HG03097 (cell line): ENCODE measurements at regions not wholly inside any gene's neighbourhood (a gene's known extent, or its start where the extent isn't known, plus 50 kb on each side); places are given as distances from the start of the nearest gene placed in this dataset.

Experiments used
- ATAC-seq: cut with Tn5 transposase; IDR thresholded peaks from one replicate; pipeline ENCODE4 v1.9.1; 2021; ENCODE audit not compliant: unreplicated experiment, low FRiP score

DNA sequence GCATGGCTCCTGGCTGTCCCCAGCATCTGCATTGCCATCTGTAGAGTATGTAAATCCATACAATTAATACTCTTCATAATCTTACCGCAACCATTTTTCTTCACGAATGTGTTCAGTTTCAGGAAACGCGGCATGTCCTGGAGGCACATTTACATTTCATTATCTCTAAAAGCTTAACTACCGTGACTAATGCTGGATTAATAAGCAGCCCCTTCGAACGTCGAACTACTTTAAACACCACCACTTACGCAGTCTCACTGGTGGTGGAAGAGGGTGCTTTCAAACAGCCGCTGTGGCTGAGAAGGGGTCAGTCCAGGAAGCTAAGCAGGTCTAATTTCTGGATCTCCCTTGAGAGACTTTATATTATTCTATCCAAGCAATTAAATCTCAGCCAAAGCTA, 85.6 kb downstream of the C5orf15 start:
- no peak for ATAC-seq

DNA sequence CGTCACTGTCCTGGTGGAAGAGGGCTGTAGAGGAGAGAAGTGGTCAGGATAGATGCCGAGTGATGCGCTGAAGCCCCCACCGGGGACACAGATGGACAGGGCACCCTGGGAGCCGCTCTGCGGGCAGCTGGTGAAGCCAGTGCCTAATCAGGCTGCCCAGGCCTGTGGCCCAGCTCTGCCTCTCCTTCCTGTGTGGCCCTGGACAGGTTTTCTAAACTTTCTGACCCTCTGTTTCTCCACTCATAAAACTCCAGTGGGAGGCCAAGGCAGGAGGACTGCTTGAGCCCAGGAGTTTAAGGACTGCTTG, 86.1 kb downstream of the C5orf15 start:
- ATAC-seq: no peak

DNA sequence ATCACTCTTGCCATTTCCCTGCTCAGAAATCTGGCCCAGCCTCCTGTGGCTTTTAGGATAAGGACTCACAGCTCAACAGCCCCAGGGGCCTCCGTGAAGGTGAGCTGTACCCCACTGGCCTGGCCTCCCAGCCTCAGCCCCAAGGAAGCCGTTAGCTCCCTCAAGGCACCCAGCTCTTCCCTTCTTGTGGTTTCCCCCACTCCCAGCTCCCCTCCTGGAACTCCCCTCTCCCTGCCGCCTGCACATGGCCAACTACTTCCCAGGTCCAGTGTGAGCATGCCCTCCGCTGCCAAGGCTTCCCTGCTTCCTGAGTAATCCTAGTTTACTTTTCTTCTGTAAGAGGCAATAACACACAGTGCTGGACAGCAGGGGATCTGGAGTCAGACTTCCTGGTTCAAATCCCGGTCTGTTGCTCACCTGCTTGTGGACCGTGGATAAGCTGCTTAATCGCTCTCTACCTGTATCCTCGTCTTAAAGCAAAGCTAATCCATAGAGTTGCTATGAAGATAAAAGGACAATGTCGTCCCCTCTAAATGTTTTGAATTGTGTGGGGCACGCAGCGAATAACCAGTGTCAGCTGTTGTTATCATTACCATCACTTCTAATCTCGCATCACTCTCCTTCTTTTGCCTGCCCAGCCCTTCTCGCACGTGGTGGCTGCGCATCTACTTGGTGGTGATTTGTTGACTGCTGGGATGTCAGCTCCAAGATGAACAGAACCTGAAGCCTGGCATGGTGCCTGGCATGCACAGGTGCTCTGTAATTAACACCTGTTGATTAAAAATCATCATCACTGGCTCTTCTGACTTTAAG, 86.6 kb downstream of the C5orf15 start:
- ATAC-seq: no peak

DNA sequence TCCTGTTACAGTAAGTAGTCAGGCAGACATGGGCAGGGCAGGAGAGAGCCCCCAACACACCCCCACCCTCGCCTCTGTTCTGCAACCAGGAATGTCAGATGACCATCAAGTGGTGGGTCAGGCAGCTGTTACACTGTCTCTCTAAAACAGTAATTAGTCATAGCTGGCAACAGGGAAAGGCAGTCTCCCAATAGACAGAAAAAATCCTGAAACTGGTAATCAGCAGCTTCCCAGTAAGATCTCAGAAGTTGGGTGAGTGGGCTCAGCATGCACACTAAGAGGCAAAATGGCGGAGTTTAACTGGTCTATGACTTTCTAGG, 90.2 kb downstream of the C5orf15 start:
- ATAC-seq: no peak

DNA sequence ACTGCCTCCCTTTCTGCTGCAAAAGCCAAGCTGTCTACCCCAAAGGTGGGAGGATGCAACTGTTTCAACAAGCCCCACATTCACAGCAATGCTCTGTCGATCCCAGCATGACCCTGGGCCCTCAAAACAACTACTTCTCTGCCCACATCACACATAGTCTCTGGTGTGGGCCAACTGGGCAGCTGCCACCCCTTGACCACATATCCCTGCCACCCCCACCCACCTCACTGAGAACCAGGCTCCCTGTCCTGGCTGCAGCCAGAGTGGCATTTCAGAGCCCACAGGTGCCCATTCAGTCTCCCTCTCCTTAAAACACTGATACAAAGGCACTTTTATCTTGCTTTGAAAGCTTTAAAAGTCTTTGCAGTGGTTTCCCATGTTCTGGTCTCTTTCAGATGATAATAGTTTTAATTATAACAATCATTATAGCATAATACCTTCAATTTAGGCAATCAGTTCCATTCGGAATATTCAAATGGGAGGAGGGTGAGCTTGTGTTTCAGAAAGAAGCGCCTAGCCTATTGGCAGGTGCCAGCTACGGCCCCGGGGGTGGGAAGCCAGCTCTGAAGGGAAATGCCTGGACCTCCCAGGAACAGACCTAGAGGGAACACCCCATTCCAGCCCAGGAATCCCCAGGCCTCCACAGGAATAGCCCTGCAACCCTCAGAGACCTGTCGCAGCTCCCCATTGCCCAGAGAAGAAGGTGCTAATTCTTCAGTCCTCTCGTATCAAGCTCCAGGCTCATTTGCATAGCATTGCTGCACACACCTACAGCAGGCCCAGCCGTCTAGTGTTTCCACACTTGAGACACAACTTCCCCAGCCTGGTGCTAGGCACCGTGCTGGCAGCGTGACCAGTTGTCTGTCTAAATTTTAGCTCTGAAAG, 90.8 kb downstream of the C5orf15 start:
- no peak for ATAC-seq

DNA sequence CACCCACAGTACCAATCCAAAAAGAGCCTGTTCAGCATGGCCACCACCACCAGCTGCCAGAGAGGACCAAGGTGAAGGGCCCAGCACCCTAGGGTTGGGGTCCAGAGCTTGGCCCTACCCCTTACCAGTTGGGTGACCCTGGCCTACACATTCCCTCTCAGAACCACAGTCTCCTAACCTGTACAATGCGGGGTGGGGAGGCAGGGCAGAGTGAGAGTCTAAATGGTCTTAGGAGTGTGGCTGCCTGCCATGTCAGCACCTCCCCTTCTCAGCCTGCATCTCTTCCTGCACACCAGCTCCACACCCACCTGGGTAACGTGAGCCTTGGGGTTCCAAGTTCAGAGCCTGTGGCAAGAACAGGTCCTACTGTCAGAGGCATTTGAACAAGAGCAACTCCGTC, 92.2 kb downstream of the C5orf15 start:
- no peak for ATAC-seq

DNA sequence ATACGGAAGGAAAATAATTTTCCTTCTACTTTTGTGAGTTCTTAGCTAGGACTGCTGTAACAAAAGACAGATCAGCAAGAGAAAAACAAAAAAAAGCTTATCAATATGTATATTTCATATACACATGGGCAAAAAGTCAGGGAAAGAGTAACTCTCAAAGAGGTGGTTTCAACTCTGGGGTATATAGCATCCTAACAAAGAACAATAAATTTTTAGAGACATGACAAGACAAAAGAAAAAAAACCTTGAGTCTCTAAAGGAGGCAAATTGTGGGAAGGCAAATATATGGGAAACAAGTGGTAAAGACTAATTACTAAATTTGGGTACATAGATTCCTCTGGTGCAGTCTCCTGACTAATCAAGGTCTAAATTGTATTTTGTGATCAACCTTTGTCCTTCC, 93.2 kb downstream of the C5orf15 start:
- ATAC-seq: no peak

DNA sequence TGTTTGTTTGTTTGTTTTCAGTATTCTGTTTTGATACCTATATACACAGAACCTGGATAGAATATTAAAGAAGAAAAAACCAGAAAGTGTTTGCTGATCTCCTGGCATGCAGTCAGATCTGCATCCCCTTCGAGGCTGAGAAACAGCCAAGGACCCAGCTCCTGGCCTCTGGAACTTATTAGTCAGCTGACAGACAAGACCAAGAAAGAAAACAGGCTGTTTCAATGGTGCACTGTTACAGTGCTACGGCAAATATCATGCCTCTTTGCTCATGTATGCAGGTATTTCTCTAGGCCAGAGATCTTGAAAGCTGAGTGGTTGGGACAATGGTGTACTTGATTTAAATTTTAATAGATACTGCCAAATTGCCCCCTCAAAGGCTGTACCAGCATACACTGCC, 95.0 kb downstream of the C5orf15 start:
- ATAC-seq: no peak

DNA sequence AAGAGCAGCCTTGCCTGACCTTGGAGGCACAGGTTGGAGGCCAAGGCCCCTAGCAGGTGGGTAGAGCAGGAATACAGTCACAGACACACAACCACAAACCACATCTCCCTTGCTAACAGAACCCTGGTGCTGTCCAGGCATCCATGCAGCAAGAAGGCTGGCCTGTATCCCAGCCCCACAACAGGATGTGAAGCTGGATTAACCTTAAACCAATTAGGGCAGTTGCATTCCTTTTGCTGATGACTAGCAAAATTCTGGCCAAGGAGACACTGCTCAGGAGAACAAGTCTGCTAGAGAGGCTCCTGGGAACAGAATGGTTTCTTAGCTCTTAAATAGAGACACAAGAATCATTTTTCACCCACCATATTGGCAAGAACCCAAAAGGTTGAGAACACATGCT, 97.8 kb downstream of the C5orf15 start:
- ATAC-seq: no peak

DNA sequence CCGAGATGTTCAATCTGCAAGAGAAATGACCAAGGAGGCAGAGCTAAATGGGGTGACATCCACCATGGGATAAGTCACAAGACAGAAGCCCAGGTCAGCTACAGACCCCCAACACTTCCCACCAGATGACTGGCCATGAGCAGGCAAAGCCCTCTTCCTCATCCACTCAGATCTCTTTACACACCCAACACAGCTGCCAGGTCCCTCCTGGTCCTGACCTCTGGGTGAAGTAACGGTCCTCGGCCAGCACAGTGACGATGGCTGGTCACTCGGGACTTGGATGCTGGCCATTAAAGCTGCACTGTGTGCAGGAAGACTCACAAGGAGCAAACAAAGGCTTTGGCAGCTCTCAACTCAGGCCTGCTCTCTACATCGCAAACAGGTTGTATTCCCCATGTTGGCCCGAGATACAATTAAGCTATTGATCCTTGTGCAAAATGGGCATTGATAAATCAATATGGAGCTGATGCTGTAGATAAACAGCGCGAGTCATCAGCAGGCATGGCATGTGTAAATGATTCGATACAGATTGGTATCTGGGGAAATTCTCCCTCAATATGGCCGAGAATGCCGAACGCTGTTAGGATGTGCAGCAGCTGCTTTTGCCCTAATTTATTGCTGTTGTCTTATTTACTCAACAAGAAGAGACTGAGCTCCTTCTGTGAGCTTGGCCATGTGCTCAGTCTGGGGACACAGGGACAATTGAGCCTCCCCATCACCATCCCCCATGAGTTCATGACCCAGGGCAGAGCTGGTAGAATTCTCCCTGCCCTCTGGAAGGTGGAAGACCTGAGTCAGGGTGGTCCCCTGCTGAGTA, 98.7 kb downstream of the C5orf15 start:
- ATAC-seq: no peak

DNA sequence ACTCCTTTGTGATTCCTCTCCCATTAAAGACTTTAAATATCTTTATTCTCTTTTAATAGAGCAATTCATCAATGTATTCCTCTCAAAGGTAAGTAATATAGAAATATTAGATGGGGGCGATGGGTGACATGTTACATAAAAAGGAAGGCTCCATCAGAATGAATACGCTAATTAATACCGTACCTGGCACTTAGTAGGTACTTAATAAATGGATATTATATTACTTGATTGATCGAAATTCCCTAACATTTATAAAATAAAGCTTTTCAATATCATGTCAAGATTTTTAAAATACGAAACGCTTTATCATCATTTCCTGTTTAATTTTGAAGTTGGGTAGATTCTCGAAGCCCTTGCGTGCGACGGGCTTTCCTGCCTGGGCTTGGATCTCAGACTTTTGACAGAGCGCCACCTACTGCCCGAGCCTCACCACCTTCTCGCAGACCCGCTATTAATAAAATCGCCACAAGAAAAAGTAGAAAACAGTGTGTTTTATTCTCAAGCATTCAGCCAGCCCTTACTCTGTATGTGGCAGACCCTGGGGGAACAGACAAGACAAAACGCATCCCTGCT, 99.4 kb downstream of the C5orf15 start:
- ATAC-seq: no peak

DNA sequence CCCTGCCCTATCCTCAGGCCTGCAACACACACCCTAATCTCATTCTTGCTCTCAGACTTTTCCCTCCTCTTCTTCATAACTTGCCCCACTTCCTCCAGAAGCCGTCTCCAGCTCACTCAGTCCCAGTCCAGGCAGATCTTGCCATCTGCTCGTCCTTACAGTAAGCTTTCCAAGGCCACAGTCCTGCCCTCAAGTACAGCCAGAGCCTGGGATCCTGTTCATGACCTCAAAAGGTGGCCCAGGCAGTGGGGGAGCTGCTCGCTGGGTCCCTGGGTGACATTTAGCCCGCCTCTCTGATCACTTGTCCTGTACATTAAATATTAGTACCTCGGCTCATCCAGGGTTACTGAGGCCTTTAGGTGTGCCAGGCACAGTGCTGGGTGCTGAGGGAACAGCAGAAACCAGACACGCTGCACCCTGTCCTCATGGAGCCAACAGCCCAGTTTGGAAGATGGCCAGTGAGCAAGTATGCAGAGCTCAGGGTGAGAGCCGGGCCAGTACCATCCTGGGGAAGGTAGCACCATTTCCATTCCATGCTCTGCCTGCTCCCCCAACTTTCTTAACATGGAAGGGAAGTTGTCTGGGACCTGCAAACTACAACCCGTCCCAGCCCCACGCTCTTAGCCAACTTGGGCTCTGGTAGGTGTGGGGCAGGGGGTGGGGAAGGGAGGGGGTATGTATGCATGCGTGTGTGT, 100.4 kb downstream of the C5orf15 start:
- ATAC-seq: no peak

DNA sequence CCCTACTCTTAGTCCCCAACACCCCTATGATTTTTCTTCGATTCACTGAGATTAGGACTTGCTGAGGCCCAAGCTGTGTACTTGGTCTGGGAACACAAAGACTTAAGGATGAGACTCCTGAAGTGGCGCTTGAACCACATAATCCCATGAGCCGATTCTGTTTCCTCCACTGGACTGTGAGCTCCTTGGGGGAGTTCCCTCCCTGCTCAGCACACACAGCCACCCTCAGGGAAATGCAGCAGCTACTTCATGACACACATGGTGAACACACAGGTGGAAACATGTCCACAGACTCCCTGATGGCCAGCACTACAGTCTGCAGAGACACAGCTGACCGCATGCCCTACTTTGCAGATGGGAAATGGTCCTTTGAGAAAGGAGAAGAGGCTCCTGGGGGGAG, 101.1 kb downstream of the C5orf15 start:
- no peak for ATAC-seq

DNA sequence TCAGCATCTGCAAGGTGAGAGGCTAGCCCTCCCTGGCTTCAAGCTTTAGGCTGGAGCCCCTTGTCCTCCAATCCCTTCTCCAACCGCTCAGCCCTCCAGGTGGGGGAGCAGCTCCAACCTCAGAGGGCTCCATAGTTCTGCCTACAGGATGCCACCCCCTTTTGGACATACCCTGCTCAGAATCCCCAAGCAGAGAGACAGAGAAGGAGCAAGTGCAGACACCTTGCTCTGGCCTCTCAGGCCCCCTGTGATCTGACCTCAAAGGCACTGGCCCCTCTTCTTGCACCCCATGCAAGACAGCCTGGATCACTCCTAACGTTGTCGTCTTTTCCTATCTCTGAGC, 101.6 kb downstream of the C5orf15 start:
- ATAC-seq: no peak

DNA sequence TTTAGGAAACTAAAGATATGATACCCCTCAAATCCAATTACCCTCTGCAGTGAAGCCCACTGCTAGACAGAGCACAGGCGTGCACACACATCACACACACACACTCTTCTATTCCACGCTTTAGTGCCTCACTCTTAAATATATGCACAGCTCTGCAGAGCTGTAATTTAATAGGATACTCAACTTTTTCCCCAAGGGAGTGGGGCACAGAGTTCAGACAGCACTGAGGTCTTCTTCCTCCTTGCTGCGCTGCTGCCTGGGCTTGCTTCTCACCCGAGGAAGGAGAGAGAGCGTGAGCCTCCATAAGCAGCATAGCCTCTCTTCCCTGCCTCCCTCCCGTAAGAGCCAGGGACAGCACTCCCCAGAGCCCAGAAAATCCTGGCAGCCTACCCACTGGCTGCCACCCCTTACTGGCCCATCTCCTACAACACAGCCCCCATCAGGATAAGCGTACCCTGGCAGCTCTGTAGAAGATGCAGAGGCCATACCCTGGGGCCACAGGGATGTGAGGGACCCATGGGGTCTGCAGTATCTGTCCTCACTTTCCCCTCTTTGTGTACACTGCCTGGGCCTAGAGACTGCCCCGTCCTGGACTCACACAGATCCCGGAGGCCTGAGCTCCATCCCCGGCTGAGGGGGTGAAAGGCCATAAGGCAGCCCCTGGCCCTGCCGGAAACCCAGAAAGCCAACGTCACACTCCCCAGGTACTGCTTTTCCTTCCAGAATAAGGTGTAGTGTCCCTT, 102.1 kb downstream of the C5orf15 start:
- no peak for ATAC-seq

DNA sequence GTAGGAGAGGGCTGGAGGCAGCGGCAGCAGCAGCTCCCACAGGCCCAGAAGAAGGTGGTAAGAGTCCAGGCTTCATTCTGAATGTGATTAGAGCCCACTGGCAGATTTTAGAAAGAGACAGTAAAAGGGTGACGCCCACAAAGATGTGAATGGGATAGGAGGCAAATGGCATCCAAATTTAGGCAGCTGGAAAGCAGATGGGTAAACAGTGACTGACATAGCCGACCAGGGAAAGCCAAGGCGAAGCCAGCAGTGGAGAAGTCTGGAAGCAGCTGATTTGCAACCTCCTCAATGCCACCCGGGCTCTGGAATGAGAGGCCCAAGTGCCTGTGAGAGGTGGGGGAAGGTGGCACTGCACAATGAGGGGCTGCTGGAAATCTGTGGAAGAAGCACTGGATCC, 103.3 kb downstream of the C5orf15 start:
- ATAC-seq: no peak

DNA sequence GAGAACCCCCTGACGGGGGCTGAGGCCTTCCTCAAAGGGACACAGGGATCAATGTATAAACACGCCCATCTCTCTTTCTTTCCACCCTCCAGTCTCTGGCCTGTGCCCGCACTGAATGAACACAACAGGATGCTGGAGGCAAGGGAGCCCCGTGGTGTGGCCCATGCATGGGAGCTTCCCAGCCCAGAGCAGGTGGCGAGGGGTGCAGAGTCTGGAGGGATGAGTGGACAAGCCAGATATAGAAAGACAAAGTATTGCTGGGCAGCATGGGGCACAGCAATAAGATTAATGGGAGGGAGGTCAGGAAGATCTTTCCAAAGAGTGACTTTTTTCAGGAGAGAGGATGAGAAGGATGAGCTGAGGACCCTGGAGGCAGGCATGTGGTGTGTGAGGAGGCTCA, 103.7 kb downstream of the C5orf15 start:
- ATAC-seq: no peak

DNA sequence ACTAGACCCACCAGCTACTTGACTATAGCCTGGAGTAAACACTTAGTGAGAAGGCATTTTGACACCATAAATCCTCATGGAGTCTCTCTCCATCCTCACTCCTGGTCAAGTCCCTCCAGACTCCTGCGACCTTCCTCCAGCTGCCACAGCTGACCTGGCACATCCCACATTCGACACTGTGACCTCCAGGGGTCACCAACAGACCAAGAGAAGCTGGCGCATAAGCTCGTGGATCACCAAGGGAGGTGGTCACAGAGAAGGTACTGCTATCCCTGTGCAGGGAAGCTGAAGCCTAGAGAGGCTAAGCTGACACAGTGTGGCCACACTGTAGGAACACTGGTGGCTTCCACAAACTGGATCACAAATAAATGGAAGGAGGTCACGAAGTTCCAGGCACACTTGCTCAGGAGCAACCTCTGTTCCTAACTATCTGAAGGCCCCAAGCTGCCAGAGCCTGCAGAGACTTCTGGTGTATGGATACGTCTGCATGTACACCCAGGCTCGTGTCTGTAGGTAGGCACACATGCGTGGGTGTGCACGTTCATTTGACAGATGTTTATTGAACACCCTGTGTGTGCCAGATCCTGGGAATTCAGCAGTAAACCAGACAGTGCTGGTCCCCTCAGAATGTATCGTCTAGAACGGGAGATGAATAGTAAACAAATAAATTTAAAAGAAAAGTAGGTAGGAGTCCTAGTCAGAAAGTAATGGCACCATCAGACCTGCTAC, 104.4 kb downstream of the C5orf15 start:
- ATAC-seq: no peak

DNA sequence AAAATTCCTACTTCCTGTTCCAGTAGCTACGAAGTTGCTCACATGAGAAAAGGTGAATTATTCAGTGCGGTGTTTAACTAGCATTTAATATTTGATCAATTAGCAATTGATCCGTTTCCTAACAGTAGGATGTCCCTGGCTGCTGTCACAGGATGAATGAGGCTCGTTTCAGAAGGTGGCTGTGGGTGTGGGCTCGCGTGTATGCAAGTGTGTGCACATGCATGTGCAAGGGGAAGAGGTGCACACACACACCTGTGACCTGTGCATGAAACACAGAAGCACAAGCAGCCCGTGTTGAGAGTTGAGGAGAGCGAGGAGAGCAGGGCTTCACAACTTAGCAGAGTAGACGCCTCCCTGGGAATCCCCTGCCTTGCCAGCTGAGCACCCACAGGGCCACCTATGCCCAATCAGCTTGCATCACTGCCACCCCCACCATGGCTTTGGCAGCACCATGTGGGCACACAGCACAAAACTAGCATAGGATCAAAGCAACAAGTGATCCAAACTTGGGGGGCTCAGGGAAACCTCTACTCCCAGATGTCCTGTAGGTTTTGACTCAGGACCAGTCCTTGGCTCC, 107.2 kb downstream of the C5orf15 start:
- ATAC-seq: no peak
